CD4-positive, alpha-beta T cell treated with Interleukin-10 for 1 hour (primary cell): ENCODE measurements at regions not wholly inside any gene's neighbourhood (a gene's known extent, or its start where the extent isn't known, plus 50 kb on each side); places are given as distances from the start of the nearest gene placed in this dataset.

ENCODE experiments used
- DNase-seq: peaks from one replicate; pipeline ENCODE4 v3.0.0-alpha.2; 2020

DNA sequence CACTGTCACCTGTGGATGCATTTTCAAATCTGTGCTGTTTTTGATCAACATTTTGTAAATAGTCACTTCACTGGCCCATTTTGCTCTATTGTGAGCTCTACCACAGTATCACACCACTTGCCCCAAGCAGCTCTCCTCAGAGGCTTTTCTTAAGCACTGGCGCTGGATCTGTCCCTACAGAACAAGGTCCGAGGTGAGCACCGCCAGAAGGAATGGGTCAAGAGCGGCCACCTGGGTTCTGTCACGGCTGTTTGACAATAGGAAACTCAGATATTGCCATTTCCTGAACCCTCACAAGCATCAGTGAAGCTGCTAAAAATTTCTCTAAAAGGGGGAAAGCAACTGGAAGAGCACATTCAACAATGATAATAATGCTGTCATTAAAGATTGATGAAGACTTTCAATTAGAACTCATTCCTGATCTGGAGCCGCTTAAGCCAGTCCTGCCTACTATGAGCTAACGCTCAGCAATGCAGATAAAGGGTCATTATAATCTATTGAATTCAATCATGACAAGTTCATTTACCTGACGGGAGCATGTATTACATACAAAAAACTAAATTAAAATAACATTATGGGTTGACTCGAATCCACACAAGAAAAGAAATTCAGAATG is 514.0 kb downstream of the GALR1 start:
- DNase-seq = no peak

DNA sequence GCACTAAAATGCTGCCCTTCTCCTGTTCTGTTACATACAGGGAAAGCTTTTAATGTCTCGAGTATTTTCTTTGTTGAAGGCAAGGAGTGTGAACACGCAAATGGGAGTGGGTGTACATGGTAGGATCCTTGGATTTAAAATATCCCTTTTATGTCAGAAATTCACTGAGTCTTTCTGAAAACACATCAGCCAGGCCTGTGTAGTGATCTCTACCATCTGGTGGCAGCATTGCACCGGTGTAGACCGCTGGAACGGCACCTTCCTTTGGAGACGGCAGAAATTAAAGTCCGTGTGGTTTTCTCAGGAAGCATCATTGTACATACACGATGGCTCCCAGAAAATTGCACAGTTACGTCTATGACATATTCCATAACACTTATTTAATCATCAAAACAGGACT is 515.8 kb downstream of the GALR1 start:
- no peak for DNase-seq

DNA sequence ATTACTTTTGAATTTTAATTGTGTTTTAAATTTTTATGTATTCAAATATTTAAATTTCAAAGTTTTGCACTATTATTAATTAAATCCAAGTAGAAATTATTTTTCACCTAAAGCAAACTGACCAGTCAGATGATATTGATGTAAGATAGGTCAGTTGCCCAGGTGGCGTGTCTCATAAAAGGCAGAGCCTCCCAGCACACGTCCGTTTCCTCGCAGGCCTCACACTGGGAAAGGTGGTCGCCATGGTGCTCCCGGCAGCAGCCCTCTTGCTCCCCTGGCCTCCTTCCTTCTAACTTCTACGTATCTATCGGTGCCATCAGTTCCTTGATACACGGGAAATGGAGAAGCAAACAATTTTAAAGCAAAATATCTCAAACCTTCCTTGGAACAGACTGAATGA is 516.8 kb downstream of the GALR1 start:
- DNase-seq = no peak

DNA sequence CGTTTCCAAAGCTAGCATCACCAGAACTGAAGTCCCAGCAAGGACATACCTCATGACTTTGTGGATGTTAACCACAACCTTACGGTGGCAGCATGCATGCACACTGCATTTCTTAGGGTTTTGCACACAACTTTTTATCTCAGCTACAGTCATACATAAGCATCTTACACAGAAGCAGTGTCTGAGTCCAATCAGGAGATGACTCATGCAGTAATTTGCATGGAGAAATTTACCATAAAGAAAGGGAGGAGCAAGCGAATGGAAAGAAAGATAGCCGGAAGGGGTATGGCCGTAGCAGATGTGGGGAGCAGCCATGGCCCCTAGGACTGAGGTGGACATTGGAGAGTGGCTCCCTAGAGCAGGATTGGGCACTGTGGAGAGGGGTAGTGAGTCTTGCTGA is 522.5 kb downstream of the GALR1 start:
- no peak for DNase-seq

DNA sequence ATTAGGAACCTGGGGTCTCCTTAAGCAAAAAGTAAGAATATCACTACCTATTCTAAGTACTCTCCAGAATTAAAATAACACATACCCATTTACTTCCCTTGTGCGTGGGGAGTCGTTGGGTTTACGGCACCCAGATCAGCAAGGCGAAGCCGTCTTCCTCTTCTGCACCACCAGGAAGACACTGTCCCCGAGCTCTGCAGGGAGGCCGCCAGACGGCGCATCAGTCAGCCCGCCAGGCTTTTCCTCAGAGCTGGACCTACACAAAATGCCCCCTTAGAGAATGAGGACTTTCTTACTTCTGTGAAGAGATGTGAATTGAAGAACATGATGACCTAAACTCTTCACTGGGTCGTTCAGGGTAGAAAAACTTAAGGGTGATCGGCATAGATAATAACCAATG is 526.5 kb downstream of the GALR1 start:
- DNase-seq = no peak

DNA sequence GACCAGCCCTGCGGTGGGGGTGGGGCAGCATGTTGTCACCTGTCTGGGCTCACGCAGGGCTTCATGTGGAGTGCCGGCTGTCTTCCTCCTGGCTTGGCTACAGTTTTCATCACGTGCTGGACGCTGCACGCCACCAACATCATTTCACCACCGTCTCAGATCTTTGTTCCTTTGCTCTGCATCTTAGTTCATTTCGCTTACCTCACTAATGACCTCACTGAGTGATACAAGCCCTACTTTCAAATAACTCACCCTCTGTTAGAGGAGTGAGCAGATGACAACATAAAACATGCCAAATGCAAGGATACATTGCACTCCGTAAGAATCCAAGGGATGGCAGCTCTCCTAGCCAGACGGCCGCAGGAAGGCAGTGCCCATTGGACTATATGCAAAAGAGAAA is 527.5 kb downstream of the GALR1 start:
- DNase-seq = no peak

DNA sequence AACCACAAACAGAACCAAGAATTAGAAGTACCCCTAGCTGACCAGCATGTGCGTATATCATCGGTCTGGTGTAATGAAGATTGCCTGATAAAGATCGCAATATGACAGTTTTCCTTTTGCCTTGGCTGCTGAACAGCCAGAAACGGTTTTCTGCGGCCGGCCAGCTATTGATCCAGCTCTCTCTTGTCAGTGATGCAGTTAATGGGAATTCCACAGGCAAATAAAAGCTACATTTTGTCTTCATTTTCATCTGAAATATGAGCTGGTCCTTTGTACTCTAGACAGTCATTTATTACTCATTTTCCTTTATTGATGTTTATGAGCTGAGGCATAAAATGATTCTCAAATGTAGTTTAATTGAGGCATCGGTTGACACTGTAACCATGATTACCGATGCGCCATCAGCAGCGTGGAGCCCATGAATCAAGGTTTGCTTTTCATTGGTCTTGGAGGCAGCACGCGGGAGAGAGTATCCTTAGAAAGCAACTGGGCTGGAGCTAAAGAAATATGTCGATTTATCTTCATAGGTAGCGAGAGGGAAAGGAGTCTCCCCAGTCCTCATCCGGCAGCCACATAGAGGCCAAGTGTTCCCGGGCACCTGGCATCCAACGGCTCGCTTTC is 535.2 kb downstream of the GALR1 start:
- no peak for DNase-seq

DNA sequence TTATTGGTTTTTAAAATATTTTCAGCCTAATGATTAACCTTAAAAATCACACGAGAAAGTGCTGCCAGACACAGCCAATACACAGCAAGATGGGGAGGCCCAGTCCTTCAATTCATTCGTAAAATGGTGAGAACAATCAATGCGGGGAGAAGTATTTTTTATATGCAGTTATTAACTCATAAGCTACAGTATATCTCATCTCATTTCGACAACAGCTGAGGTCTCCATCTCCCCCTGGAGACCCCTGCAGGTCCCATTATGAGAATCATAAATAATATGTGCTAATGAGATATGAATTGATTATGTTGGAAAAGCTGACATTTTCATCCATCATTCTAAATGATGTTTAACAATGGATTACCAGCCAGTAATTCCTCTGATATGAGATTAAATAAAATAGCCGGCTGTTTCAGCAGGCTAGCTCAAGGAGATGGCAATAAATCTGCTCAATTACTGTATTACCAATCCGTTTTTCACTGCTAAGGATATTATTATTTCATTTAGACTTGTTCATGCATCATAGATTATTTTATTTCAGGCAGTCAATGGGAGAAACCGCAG is 535.8 kb downstream of the GALR1 start:
- no peak for DNase-seq

DNA sequence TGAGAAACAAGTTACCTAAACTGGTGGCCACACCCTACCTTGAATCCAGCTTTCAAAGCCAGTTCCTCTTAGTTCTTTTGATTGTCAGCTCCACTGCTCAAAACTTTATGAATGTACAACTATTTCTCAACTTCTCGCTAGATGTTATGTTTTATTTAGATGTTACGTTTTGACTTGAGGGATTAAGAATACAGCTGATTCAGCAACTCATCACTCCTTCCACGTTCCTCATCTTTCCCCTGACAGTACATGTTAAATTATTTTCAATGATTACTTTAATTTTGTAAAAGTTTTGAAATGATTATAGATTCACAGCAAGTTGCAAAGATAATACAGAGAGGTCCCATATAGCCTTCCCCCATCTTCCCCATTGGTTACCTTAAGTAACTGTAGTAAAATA is 553.4 kb downstream of the GALR1 start:
- DNase-seq = no peak

DNA sequence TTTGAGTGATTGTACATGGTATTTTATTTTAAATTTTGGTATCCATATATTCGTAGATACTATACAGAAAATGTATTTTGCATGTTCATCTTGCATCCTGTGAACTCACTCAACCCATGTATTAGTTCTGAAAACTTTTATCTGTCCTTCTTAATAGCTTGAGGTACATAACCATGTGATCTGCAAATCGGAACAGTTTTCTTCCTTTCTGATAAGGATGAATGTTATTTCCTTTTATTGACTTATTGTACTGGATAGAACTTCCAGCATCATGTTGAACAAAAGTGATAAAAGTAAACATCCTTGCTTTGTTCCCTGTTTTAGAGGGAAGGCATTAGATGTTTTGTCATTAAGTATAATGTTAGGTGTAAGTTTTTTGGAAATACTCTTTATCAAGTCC is 554.7 kb downstream of the GALR1 start:
- DNase-seq = no peak

DNA sequence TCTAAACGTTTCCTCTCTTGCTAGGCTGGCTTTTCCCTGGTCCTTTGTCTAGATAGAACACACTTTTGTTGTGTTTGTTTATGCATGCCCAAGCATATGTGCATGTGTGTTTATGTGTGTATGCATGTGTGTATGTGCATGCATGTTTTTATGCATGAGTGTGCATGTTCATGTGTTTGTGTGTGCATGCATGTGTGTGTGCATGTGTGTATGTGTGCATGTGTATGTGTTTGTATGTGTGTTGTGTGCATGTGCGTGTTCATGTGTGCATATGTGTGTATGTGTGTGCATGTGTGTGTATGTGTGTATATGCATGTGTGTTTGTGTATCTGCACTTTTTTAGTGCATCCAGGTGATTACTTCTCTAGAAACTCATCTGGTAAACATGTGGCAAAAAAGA is 558.0 kb downstream of the GALR1 start:
- DNase-seq = no peak

DNA sequence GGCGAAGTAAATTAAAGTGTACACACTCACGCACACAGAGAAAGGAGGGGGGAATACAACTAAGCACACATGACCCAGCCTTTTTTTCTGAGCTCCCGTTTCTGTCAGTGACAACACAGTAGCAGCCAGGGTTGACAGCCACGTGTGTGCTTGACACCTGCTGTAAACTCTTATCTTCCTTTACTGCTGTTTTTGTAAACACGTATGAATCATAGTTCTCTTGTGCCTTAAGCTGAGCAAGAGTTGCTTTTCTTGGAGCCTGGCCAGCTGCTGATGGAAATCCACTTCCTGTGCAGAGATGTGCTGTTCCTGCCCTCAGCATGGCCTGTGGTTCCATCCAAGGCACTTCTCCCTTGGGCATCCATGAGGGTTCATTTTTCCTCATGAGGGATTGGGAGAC is 561.9 kb downstream of the GALR1 start:
- DNase-seq = no peak

DNA sequence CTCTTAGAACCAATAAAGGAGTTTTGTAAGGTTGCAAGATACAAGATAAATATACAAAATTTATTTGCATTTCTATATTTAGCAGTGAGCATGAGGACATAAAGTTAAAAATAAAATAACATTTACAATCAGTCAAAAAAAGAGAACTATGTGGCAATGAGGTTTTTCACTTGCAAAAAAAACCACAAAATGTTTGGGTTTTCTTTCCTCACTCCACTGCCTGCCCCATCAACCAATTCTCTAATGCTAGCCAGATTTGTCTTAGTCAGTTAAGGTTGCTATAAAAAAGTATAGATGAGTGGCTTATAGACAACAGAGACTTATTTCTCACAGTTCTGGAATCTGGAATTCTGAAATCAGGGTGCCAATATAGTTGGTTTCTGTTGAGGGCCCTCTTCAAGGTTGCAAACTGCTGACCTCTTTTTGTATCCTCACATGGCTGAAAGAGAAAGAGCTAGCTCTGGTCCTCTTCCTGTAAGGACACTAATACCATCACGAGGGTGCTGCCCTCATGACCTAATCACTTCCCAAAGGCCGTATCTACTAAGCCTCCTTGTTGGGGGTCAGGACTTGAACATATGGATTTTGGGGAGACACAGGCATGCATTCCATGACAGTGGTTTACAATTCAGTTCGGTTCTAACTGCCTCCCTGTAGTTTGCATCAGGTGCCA is 566.2 kb downstream of the GALR1 start:
- DNase-seq = no peak

DNA sequence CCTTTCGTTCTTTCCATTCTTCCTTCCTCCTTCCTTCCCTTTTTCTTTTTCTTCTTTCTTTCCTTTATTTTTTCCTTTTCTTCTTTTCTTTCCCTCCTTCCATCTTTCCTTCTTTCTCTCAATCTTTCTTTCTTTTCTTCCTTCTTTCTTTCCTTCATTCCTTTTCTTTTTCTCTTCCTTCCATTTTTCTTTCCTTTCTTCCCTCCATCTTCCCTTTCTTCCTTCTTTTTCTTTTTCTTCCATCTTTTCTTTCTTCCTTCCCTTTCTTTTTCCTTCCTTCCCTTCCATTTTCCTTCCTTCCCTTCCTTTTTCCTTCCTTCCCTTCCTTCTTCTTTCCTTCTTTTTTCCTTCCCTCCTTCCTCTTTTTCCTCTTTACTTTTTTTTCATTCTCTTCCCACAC is 568.7 kb downstream of the GALR1 start:
- DNase-seq = no peak

DNA sequence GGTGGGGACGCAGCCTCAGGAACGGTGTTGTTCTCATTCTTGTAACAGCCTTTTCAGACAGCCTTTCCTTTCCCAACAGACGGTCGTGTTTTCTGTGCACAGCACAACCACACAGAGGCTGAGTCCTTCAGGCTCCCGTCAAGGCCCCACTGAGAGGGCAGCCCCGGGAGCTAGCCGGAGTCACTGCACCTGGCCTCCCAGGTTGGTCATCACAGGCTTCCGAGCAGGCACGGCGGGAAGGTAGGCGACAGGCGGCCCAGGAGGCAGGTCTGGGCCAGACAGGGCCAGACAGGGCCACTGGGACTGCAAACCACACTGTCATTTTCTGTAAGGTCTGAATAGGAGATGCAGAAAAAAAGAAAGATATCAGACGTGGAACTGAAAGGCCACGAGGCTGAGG is 570.8 kb downstream of the GALR1 start:
- no peak for DNase-seq

DNA sequence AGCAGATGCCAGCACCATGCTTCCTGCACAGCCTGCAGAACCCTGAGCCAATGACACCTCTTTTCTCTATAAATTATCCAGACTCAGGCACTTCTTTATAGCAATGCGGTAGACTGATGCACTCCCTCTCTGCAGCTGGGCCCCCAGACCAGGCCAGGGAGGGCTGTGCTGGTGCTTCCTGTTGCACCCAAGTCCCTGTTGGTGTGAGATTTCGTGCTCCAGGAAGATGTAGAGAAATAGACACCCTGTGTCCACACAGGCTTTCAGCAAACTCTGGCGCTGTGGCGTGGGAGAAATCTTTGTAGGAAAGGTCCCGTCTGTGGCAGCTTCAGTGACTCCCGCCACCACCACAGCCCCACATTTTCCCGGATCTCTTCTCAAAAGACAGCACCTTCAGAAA is 572.2 kb downstream of the GALR1 start:
- no peak for DNase-seq

DNA sequence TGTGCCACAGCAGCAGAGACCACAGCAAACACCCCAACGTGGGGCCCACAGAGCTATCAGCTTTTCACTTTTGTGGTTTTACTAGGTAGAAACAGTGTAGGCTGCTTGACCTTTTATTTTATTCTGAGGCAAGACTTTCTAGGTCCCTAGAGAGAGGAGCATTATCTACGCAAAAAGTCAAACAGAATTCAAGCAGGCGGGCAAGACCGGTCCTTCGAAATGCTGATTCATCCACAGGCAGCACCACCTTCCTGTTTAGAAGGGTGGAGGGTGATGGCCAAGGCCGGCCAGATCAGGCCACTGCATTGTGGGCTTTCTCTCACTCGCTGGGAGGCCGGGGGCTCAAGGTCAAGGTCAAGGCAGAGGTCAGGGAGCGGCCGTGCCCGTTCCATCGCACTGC is 573.0 kb downstream of the GALR1 start:
- no peak for DNase-seq

DNA sequence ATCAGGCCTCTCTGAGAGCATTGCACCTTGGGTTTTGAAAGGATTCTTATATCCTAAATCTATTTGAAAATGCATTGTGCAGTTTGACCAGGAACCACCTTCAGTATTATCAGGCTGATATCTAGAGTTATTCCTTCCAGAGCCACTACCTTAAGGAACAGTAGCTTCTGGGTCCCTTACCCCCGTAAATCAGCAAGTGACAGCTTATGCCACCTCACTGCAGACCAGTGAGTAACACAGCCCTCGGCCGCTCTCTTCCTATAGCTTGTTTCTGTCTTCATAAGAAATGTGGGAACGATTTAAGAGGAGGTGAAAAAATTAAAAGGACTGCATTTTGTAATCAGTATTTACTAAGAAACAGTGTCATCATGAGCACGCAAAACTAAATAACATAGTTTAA is 584.2 kb downstream of the GALR1 start:
- DNase-seq = no peak

DNA sequence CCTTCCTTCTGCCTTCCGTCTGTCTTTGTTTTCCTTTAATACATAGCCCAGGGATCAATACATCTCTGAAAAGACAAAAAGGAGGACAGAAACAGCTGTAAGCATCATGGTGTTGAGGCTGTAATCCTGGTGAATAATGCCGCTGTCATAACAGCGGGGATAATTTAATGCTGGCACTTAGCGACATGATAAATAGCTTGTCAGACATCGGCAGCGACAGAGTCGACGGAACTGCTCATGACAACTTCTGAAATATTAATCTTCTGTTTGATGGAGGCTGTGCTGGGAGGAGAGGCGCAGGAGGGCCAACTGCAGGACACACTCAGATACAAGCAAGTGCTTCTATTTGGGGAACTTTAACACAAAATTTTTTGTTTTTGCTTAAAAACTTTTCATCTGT is 602.2 kb downstream of the GALR1 start:
- no peak for DNase-seq

DNA sequence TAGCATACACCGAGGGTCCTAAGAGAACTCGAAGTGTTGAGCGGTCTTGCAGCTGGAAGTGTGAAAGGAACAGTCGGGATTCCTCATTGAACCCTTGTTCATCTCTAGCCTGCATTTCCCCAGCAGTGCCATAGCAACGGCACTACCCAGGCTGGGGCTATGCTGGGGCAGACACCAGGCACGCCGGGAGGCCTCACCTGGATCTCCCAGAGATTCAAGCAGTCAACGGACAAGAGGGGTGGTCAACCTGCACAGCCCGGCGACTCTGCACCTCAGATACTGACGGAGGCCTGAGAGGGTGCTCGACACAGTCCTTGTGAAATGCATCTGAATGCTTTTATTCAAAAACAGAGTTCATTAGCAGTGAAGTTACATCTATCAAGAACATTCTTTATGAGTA is 604.2 kb downstream of the GALR1 start:
- no peak for DNase-seq

DNA sequence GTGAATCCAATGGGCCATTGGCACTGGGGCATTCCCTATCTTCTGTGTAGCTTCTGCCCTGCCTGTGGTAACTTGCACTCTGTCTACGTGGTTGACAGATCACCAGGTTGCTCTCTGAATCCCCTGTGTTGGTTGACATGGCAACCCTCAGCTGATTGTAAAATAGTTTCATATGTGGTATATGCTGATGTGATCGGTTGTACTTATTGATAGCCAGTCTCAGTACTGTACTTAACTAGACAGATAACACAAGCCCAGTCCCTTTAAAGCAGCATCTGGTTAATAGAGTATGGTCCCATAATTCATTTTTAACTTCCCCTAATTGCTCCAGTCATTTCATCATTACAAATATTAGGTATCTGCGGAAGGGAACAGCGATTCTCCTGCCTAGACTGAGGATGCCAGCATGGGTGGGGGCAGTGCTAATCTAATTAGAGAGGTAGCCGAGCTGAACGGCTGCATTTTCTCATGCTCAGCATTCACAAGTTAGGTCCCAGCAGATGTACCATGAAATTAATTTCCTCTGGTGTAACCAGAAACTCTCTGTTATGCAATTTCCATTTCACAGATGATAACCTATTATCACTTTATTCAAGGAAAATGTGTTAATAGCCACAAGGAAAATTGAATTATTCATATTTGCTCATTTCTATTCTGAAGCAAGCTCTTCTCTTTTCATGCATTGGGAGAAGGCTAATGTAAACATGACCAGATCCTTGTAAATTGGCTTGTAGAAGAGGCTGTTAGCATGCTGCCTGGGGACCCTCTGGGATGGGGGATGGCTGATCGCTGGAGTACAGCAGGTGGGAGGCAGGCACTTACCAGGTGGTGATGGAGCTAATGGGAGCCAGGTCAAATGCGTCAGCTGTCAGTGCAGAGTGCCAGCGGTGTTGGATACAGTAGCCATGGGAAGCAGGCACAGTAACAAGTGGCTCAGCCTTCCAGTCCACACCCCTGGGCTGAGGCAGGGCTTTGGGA is 608.3 kb downstream of the GALR1 start:
- DNase-seq = no peak

DNA sequence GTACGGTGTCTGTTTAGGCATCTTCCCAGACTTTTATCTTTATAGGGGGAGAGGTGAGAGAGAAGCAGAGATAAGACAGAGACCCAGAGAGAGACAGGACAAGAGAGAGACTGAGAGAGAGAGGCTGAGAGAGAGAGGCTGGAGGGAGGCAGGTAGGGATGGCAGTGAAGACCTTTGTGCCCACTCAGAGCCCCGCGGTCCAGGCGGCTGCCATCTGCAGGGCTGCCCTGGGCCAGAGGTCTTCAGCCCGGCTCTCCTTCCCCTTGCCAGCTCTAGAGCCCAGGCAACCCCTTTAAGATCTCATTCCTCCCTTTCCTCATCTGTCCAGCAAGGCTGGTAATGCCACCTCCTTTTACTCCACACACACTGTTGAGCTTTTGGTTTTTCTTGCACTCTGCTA is 610.0 kb downstream of the GALR1 start:
- DNase-seq = no peak

DNA sequence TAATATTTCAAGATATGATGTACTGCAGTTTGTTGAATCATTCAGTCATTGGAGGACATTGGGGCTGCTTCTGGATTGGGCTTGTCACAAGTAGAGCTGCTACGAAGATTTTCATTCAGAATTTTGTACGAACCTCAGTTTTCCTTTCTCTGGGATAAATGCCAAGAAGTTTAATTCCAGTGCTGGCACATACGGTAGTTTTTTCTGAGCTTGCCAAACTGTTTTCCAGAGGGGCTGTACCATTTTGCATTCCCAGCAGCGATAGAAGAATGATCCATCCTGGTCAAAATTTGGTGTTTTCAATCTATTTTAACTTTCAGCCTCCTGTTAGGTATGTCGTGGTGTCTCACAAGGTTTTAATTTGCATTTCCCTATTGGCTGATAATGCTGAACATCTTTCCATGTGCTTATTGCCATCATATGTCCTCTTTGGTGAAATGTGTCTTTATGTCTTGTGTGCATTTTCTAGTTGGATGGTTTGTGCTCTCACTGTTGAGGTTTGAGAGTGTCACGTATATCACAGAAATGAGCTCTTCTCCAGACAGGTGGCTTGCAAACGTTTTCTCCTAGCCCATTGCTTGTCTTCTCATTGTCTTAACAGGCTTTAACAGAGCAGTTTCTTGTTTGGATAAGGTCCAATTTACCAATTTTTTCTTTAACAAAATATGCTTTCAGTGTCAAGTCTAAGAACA is 612.6 kb downstream of the GALR1 start:
- DNase-seq = no peak
